Lung (tissue), 11 donors: ENCODE measurements at regions not wholly inside any gene's neighbourhood (a gene's known extent, or its start where the extent isn't known, plus 50 kb on each side); places are given as distances from the start of the nearest gene placed in this dataset.

Source experiments
- ATAC-seq: fragments of 200-7000 bp; cut with Tn5 transposase; one replicate; pipeline ENCODE4 v1.9.1; 2020; ENCODE audit warnings: moderate number of reproducible peaks; ENCODE audit not compliant: insufficient read depth, low FRiP score
- DNase-seq, 3 donors: peaks; one replicate each; pipeline ENCODE4 v3.0.0-alpha.2; 2013 to 2017
- H3K27ac ChIP-seq, 2 donors: one replicate each; pipeline ENCODE4 v1.5.1; 2013; ENCODE audit warnings: mild to moderate bottlenecking in 2 of 2, moderate library complexity in 2 of 2, control low read depth in 1 of 2, inconsistent platforms in 1 of 2, low read depth in 1 of 2, low read length in 1 of 2
- H3K27me3 ChIP-seq, 3 donors: one replicate each; pipeline ENCODE4 v1.5.1; 2013; ENCODE audit warnings: low read length in 2 of 3; ENCODE audit not compliant: control insufficient read depth in 3 of 3, insufficient read depth in 3 of 3
- H3K36me3 ChIP-seq, 4 donors: one replicate each; pipeline ENCODE4 v1.5.1; 2013; ENCODE audit warnings: low read length in 4 of 4, mild to moderate bottlenecking in 1 of 4, moderate library complexity in 1 of 4; ENCODE audit not compliant: control insufficient read depth in 4 of 4, insufficient read depth in 4 of 4
- H3K4me1 ChIP-seq, 5 donors: one replicate each; pipeline ENCODE4 v1.5.1; 2013; ENCODE audit warnings: low read length in 5 of 5, mild to moderate bottlenecking in 2 of 5, moderate library complexity in 1 of 5; ENCODE audit not compliant: control insufficient read depth in 5 of 5, insufficient read depth in 5 of 5
- H3K4me3 ChIP-seq: one replicate; pipeline ENCODE4 v1.5.1; 2013; ENCODE audit warnings: mild to moderate bottlenecking, control low read depth, moderate library complexity
- H3K9ac ChIP-seq, 2 donors: one replicate each; pipeline ENCODE4 v1.5.1; 2013; ENCODE audit warnings: low read length in 2 of 2, control low read depth in 1 of 2; ENCODE audit not compliant: insufficient read depth in 1 of 2
- H3K9me3 ChIP-seq, 4 donors: one replicate each; pipeline ENCODE4 v1.5.1; 2013; ENCODE audit warnings: low read length in 3 of 4, mild to moderate bottlenecking in 1 of 4, moderate library complexity in 1 of 4; ENCODE audit not compliant: control insufficient read depth in 4 of 4, insufficient read depth in 3 of 4
- CTCF ChIP-seq: IDR thresholded peaks from 2 replicates; pipeline ENCODE4 v1.5.1; 2012; ENCODE audit warnings: mild to moderate bottlenecking; ENCODE audit errors: control extremely low read depth, extremely low read depth
- WGBS, 2 donors: extraction: QIAGEN DNeasy Blood & Tissue Kit; methylation state at CpG; one replicate each; pipeline ENCODE4 v1.1.7; 2013; 5-methylcytosine and 5-hydroxymethylcytosine counted together
- donor health status: control.
- donor health status: control.
- donor health status: Bipolar disorder and iron deficiency.
- donor health status: healthy.
- donor health status: DM: yes; HTN: yes; CAD: no.

GRCh38 chr6:168862346-168862980, 391.2 kb downstream of the THBS2 start:
- DNase-seq (no peak), ATAC-seq (no peak)
- Histone ChIP-seq H3K9ac (no peak overlapping the region), H3K9me3 (no peaks in the 10 kb centered on the region), H3K36me3 (no peaks in the 10 kb centered on the region), H3K27ac (no peak overlapping the region), H3K27me3 (peaks cover 0 to 4% (median 0%) of the 10 kb centered on the region in 3 donors), H3K4me3 (no peak overlapping the region), H3K4me1 (no peaks in the 10 kb centered on the region)
- TF ChIP-seq CTCF: no peak
- WGBS, 2 donors: 91 to 93% methylated on average over 10 of the region's 10 CpGs

GRCh38 chr6:168860987-168861386, 392.7 kb downstream of the THBS2 start:
- WGBS, 2 donors: 89 to 90% methylated on average over 26 of the region's 26 CpGs
- ATAC-seq: no peak
- peaks cover 0 to 4% (median 0%) of the 10 kb centered on the region in 3 donors for H3K27me3 ChIP-seq

GRCh38 chr6:168860341-168860740, 393.3 kb downstream of the THBS2 start:
- no peaks in the 10 kb centered on the region for H3K36me3 ChIP-seq
- 94% methylated on average over 16 of the region's 16 CpGs for WGBS, 2 donors
- H3K27me3 ChIP-seq: peaks cover 0 to 4% (median 0%) of the 10 kb centered on the region in 3 donors
- H3K27ac ChIP-seq: no peak overlapping the region
- ATAC-seq (no peak), DNase-seq (no peak)
- no peak overlapping the region for H3K9ac ChIP-seq
- no peak overlapping the region for H3K4me3 ChIP-seq
- H3K4me1 ChIP-seq: no peaks in the 10 kb centered on the region
- no peaks in the 10 kb centered on the region for H3K9me3 ChIP-seq
- no peak for TF ChIP-seq CTCF

More at GRCh38 chr6:168860987-168861386, 392.7 kb downstream of the THBS2 start:
- Histone ChIP-seq H3K4me3 (no peak overlapping the region), H3K36me3 (no peaks in the 10 kb centered on the region), H3K4me1 (no peaks in the 10 kb centered on the region), H3K9ac (no peak overlapping the region), H3K27ac (no peak overlapping the region), H3K9me3 (no peaks in the 10 kb centered on the region)
- TF ChIP-seq CTCF: no peak
- DNase-seq: no peak

GRCh38 chr6:168858926-168859325, 394.7 kb downstream of the THBS2 start:
- H3K4me3 ChIP-seq: no peak overlapping the region
- H3K27ac ChIP-seq: no peak overlapping the region
- H3K9ac ChIP-seq: no peak overlapping the region
- no peaks in the 10 kb centered on the region for H3K9me3 ChIP-seq
- H3K4me1 ChIP-seq: no peaks in the 10 kb centered on the region
- H3K36me3 ChIP-seq: no peaks in the 10 kb centered on the region
- WGBS, 2 donors: 40 to 55% methylated on average over 3 of the region's 3 CpGs
- TF ChIP-seq CTCF: no peak
- ATAC-seq (no peak), DNase-seq (no peak)
- no peaks in the 10 kb centered on the region for H3K27me3 ChIP-seq
